MM.1S (cell line): ENCODE measurements at regions not wholly inside any gene's neighbourhood (a gene's known extent, or its start where the extent isn't known, plus 50 kb on each side); places are given as distances from the start of the nearest gene placed in this dataset.

Experiments used
- DNase-seq: peaks from one replicate; pipeline ENCODE4 v3.0.0-alpha.2; 2015
- H2AFZ ChIP-seq: fragments of 300-600 bp; sonication (generic); 2 replicates; pipeline ENCODE4 v1.6.0; 2016; ENCODE audit warnings: antibody characterized with exemption, low read length
- H3F3A ChIP-seq: fragments of 300-600 bp; sonication (generic); 2 replicates; pipeline ENCODE4 v1.6.1; 2016; ENCODE audit warnings: mild to moderate bottlenecking, antibody characterized with exemption, low read length, moderate library complexity, mixed read lengths; ENCODE audit not compliant: insufficient read depth
- H3K27ac ChIP-seq: fragments of 300-600 bp; sonication (generic); 2 replicates; pipeline ENCODE4 v1.5.1; 2016; ENCODE audit warnings: mild to moderate bottlenecking, low read length
- H3K27me3 ChIP-seq: fragments of 300-600 bp; sonication (generic); replicated peaks from 2 replicates; pipeline ENCODE4 v1.6.0; 2016; ENCODE audit warnings: low read length; ENCODE audit not compliant: insufficient read depth
- H3K36me3 ChIP-seq: fragments of 300-600 bp; sonication (generic); replicated peaks from 2 replicates; pipeline ENCODE4 v1.6.1; 2016; ENCODE audit warnings: mild to moderate bottlenecking, low read length, mixed read lengths; ENCODE audit not compliant: insufficient read depth
- H3K4me1 ChIP-seq: fragments of 300-600 bp; sonication (generic); 2 replicates; pipeline ENCODE4 v1.6.1; 2016; ENCODE audit warnings: low read length, mixed read lengths
- H3K4me2 ChIP-seq: fragments of 300-600 bp; sonication (generic); 2 replicates; pipeline ENCODE4 v1.6.0; 2016; ENCODE audit warnings: low read depth, low read length
- H3K4me3 ChIP-seq: fragments of 300-600 bp; sonication (generic); 2 replicates; pipeline ENCODE4 v1.5.1; 2016; ENCODE audit warnings: low read length, mixed read lengths
- H3K79me2 ChIP-seq: fragments of 300-600 bp; sonication (generic); 2 replicates; pipeline ENCODE4 v1.6.1; 2016; ENCODE audit warnings: mixed run types, low read length, mixed read lengths
- H3K9ac ChIP-seq: fragments of 300-600 bp; sonication (generic); 2 replicates; pipeline ENCODE4 v1.6.1; 2016; ENCODE audit warnings: low read length, mixed read lengths
- H3K9me2 ChIP-seq: fragments of 300-600 bp; sonication (generic); replicated peaks from 2 replicates; pipeline ENCODE4 v1.6.1; 2016; ENCODE audit warnings: mild to moderate bottlenecking, low read length, mixed read lengths; ENCODE audit not compliant: insufficient read depth
- H3K9me3 ChIP-seq: fragments of 300-600 bp; sonication (generic); replicated peaks from 2 replicates; pipeline ENCODE4 v1.6.1; 2016; ENCODE audit warnings: mild to moderate bottlenecking, low read length, mixed read lengths; ENCODE audit not compliant: insufficient read depth
- H4K20me1 ChIP-seq: fragments of 300-600 bp; sonication (generic); 2 replicates; pipeline ENCODE4 v1.6.1; 2016; ENCODE audit warnings: mild to moderate bottlenecking, low read length, moderate library complexity, mixed read lengths; ENCODE audit not compliant: insufficient read depth
- EZH2 ChIP-seq: fragments of 300-600 bp; sonication (generic); optimal IDR thresholded peaks from 2 replicates; pipeline ENCODE3; 2017; ENCODE audit warnings: low read depth, mild to moderate bottlenecking, antibody characterized with exemption, low read length, mixed read lengths
- EZH2phosphoT487 ChIP-seq: fragments of 300-600 bp; sonication (generic); IDR thresholded peaks from 2 replicates; pipeline ENCODE4 v1.6.1; 2018; ENCODE audit warnings: antibody characterized with exemption, low read length
- TF ChIP-seq, protein P1 (sequence below): fragments of 300-600 bp; sonication (generic); IDR thresholded peaks from 2 replicates; pipeline ENCODE4 v1.5.1; 2016; ENCODE audit warnings: antibody characterized with exemption, low read length, mixed read lengths

DNA sequence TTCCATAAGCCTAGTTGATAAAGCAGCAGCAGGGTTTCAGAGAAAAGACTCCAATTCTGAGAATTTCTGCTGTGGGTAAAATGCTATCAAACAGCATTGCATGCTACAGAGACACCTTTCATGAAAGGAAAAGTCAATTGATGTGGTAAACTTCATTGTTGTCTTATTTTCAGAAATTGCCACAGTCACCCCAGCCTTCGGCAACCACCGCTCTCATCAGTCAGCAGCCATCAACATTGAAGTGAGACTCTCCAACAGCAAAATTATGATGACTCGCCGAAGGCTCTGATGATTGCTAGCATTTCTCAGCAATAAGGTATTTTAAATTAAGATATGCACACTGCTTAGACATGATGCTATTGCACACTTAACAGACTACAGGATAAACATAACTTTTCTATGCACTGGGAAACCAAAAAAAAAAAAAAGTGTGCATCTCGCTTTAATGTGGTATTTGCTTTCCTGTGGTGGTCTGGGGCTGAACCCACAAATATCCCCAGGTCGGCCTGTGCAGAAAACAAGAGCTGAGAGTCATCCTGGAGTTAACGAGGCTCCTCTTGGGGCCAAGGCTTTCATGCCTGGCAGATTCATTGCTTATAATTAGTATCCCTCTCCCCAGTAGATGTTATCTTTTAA, 192.1 kb downstream of the CTTN start:
- H3K4me2 ChIP-seq: no peak overlapping the region
- H3K36me3 ChIP-seq: no peaks in the 10 kb centered on the region
- H3K9ac ChIP-seq: no peak overlapping the region
- no peaks in the 10 kb centered on the region for H3K9me2 ChIP-seq
- no peak overlapping the region for H3K27ac ChIP-seq
- H3K9me3 ChIP-seq: no peaks in the 10 kb centered on the region
- peaks cover 86% of the 10 kb centered on the region for H3K27me3 ChIP-seq
- no peaks in the 10 kb centered on the region for H4K20me1 ChIP-seq
- H2AFZ ChIP-seq: no peak overlapping the region
- H3K4me1 ChIP-seq: no peaks in the 10 kb centered on the region
- TF ChIP-seq, protein P1, sequence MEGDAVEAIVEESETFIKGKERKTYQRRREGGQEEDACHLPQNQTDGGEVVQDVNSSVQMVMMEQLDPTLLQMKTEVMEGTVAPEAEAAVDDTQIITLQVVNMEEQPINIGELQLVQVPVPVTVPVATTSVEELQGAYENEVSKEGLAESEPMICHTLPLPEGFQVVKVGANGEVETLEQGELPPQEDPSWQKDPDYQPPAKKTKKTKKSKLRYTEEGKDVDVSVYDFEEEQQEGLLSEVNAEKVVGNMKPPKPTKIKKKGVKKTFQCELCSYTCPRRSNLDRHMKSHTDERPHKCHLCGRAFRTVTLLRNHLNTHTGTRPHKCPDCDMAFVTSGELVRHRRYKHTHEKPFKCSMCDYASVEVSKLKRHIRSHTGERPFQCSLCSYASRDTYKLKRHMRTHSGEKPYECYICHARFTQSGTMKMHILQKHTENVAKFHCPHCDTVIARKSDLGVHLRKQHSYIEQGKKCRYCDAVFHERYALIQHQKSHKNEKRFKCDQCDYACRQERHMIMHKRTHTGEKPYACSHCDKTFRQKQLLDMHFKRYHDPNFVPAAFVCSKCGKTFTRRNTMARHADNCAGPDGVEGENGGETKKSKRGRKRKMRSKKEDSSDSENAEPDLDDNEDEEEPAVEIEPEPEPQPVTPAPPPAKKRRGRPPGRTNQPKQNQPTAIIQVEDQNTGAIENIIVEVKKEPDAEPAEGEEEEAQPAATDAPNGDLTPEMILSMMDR: no peak
- no peak for TF ChIP-seq EZH2phosphoT487
- H3K4me3 ChIP-seq: no peak overlapping the region
- no peak for DNase-seq
- H3K79me2 ChIP-seq: no peaks in the 10 kb centered on the region
- H3F3A ChIP-seq: no peaks in the 10 kb centered on the region

DNA sequence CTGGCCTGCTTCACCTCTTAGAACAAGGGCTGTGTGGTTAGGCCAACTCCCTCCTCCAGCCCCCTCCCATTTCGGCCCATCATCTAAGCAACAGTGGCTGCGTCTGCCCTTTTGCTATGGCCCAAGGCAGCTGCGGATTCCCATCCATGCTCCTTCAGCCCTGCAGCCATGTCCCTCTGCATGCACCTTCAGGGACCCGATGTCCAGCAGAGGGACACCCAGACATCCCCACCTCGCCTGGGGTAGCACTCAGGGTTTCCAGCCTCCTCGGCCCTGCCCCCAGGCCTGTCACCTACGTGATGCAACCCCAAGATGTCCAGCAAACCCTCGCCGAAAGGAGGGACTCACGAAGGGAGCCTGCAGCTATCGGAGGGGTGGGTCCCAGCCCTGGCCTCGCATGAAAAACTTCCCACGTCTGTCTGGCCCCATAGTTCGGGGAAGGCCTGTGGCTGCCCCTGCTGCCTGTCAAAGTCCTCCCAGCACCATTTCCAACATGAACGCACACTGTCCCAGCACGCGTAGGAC, 194.4 kb downstream of the CTTN start:
- TF ChIP-seq EZH2phosphoT487 (no peak), EZH2 (no peak)
- TF ChIP-seq, protein P1: no peak
- Histone ChIP-seq H4K20me1 (no peaks in the 10 kb centered on the region), H3F3A (no peaks in the 10 kb centered on the region), H2AFZ (no peak overlapping the region), H3K27me3 (peaks cover 88% of the 10 kb centered on the region), H3K27ac (no peak overlapping the region), H3K4me2 (no peak overlapping the region), H3K4me3 (no peak overlapping the region), H3K4me1 (no peaks in the 10 kb centered on the region), H3K9me2 (no peaks in the 10 kb centered on the region), H3K36me3 (no peaks in the 10 kb centered on the region), H3K9ac (no peak overlapping the region), H3K79me2 (no peaks in the 10 kb centered on the region), H3K9me3 (no peaks in the 10 kb centered on the region)
- no peak for DNase-seq

DNA sequence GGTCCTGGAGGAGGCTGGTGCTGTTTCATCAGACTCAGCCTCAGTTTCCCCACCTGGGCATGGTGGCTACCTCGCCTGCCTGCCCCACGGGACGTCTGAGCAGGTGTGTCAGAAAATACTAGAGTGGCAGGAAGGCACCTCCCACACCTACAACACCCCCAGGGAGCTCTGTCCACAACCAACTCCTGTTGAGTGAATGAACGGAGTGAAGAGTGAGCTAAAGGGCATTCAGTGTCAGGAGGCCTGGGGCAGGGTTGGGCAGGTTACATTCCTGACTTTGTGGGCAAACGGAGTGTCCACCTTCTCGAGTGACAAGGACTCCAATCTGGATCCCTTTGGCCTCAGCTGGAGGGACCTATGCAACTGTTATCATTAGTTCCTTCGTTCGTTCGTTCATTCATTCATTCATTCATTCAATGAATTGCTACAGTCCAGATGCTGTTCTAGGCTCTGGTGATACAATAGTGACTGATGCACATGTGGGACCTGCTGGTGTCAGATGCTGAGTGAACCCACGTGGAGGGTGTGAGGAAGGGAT, 195.2 kb downstream of the CTTN start:
- H3K9me2 ChIP-seq: no peaks in the 10 kb centered on the region
- H3K4me3 ChIP-seq: no peak overlapping the region
- no peaks in the 10 kb centered on the region for H3K79me2 ChIP-seq

More for the DNA sequence above, 195.2 kb downstream of the CTTN start:
- Histone ChIP-seq H3K9ac (no peak overlapping the region), H3K9me3 (no peaks in the 10 kb centered on the region), H2AFZ (no peak overlapping the region), H3K4me2 (no peak overlapping the region), H3F3A (no peaks in the 10 kb centered on the region), H3K27ac (no peak overlapping the region), H3K27me3 (peaks cover 92% of the 10 kb centered on the region), H3K36me3 (no peaks in the 10 kb centered on the region), H4K20me1 (no peaks in the 10 kb centered on the region), H3K4me1 (no peaks in the 10 kb centered on the region)
- TF ChIP-seq, protein P1: no peak
- TF ChIP-seq EZH2 (no peak), EZH2phosphoT487 (no peak)
- DNase-seq: no peak
